ENCODE measurements at regions not wholly inside any gene's neighbourhood (a gene's known extent, or its start where the extent isn't known, plus 50 kb on each side); places are given as distances from the start of the nearest gene placed in this dataset.
A peak's percentile ranks its signal among the peaks of the same experiment; 100 is the strongest.
"Not testable (repeated sequence)": the region's sequence is repeated elsewhere in the genome, so short reads cannot be mapped to it uniquely, and the experiment has no call there.

DNA sequence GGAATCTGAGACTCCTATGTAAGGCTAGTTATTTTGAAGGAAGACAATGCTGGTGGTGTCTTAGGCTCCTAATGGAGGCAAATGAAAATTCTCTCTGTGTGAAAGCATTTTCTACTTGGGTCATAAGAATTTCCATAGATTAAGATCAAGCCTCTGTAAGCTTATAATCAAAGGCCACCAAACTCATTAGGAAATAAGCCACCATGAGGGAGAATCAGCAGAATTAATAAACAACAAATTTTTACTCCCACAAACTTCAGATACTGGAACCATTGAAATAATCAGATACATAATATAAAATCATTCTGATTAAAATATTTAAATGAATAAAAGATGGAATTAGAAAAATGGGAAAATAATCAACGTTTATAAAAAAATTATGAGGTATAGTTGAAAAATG is 178.7 kb downstream of the NPIPA8 start:
- not testable (repeated sequence) for DNase-seq (ENCODE audit: low read depth in 3 of 3, low spot score in 2 of 3)

DNA sequence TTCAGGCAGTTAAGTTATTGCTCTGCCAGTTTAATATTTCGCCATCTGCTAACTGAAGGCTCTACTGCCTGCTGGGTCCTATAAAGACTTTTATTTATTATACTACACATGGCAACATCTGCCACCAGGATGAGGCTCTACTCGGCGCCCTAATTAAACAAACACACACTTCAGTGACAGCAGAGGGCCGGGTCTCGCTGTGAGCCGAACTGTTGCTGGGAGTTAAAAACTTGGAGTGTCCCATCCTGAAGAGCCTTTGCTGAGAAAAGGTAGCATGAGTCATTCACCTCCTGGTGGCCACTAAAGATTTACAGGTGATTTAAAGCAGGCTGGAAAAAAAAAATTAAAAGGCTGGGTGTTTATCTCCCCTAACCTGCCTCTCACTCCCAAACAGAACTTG is 183.7 kb downstream of the NPIPA8 start:
- DNase-seq (ENCODE audit: low read depth in 3 of 3, low spot score in 2 of 3), result not testable (repeated sequence)

DNA sequence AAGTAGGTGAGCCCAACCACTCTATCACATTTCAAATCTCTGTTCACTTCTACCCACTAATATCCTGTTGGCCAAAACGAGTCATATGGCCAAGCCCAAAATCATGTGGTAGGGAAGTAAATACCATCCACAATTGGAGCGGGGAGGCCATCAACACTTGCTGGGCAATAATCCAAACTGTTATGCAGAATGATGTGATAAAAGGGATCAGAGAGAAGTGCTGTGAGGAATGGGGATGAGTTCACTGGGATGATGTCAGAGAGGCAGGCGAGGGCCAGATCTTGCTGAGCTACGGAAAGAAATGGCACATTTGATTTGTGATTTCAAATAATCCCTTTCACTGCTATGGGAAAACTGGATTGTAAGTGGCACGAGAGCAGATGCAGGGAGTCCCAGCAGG is 188.4 kb downstream of the NPIPA8 start:
- DNase-seq (ENCODE audit: low read depth in 3 of 3, low spot score in 2 of 3), result not testable (repeated sequence)

DNA sequence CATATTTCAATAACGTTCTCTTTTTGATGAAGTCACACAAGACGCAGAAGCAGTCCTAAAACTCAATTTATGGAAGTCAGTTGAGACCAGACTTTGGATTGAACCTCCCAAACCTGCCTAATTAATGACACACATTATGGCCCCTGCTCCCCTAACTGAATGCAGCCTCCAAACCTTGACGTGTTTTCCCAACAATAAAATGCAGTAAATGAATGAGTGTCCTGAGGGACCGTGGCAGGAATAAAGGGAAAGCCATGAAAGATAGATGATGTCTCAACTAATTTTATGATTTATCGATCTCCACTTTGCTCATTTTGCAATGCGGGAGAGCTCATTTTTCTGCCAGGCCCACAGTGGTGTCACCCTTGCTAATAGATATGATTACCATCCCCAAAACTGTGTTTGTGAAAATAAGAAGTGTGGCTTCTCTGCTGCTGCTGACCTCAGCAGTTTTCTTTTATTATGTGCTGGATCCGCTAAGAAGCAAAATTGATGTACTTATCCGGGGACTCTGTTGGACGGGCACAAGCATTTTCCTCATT is 189.9 kb downstream of the NPIPA8 start:
- not testable (repeated sequence) for DNase-seq (ENCODE audit: low read depth in 3 of 3, low spot score in 2 of 3)

DNA sequence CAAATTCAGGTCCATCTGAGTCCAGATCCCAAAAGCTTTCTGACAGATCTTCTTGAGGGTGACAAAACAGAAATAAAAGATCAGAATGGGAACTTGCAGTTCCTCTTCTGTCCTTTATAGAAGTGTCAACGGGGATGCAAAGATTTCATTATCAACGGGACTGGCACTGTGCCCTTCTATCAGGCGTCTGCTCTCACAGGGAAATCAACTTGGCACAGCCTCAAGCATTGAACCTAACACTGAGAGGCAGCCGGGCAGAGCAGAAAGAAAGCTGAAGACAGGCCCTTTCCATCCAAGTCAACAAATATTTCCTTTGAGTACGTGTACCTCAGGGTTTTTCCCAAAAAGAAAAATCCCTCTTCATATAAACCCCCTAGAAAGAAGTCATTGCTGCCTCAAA is 194.5 kb downstream of the NPIPA8 start:
- not testable (repeated sequence) for DNase-seq (ENCODE audit: low read depth in 3 of 3, low spot score in 2 of 3)

DNA sequence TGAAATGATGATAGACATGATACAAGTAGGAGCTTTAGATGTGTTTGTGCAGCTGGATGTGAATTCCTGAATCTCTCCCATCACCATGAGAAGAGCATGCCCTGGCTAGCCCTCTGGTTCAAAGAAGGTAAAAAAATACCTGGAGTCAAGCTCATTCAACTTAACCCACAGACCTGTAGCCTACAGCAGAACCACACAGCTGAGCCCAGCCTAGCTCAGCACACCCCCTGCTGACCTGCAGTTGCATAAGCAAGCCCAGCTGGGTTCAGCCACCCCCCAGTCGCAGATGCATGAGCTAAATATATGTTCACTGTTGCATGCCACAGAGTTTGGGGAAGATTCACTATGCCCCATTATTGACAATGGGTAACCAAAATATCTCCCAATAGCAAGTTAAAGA is 200.2 kb downstream of the NPIPA8 start:
- not testable (repeated sequence) for DNase-seq (ENCODE audit: low read depth in 3 of 3, low spot score in 2 of 3)

DNA sequence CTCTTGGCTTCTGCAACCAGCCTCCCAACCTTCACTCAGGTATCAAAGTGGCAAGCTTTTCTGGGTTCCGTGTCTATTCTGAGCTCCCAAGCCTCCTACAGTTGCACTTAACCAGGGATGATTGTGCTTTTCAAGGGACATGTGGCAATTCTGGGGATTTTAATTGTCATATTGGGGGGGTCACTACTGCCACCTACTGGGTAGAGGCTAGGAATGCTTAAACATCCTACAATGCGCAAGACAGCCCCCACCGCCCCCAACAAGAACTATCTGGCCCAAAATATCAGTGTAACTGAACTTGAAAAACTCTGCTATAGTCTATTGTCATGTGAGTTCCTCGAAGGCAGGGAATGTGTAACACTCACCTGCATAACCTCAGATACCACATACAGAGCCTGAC is 201.5 kb downstream of the NPIPA8 start:
- not testable (repeated sequence) for DNase-seq (ENCODE audit: low read depth in 3 of 3, low spot score in 2 of 3)

DNA sequence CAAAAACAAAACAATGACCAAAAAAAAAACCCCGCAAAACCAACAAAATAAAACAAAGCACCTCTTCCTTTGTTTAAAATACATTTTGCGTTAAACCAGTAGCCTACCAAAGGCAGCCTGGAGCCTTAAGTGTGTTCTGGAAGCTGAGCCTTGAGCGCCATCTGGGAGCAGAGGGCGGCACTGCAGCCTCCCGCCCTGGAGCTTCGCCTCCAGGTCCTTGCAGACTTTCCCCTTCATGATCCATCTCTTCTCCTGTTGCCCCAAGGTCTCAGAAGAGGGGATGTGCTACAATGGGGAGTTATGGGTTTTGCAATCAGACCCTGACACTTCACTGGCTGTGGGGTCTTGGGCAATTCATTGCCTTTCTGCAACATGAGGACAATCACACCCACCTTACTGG is 204.9 kb downstream of the NPIPA8 start:
- not testable (repeated sequence) for DNase-seq (ENCODE audit: low read depth in 3 of 3, low spot score in 2 of 3)

DNA sequence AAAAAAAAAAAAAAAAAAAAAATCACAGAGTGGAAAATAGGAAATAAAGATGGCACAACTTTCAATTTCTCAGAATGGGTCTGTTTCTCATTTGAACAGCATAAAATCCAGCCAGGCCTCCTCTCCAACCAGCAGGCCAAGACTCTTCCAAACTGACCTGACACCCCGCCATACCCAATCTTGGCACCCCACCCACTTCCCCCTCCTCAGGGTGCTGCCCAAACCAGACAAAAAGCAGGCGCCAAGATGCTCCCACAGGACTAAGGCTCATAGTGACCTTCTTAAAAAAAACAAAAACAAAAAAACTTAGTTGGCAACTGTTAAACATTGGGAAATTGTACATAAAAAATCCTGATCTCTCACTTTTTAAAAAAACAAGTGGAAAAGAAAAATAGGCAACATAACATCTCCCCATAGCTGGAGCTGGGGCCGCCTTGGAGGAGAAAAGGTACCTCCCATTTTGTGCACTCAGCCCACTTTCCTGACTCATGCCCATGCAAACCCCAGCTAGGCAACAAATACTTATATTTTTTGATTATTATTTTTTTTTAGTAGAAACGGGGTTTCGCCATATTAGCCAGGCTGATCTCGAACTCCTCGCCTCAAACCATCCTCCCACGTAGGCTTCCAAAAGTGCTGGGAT is 205.9 kb downstream of the NPIPA8 start:
- DNase-seq (ENCODE audit: low read depth in 3 of 3, low spot score in 2 of 3), result not testable (repeated sequence)

DNA sequence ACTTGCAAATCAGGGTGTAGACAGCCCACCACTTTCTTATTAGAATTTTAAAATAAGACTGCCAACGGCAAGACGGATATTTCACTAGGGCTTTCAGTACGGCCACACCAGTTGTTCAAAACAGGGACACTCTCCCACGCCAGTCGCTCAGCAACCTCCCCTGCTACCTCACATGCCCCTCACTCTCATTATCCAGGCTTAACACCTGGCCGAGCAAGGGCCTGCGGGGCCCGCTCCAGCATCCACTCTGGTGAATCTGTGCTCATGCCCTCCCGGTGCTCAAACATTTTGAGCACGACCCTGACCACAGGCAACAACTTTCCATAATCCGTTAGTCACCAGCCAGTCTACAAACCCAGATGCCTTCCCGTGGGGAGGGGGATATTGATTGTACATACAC is 209.5 kb downstream of the NPIPA8 start:
- not testable (repeated sequence) for DNase-seq (ENCODE audit: low read depth in 3 of 3, low spot score in 2 of 3)

DNA sequence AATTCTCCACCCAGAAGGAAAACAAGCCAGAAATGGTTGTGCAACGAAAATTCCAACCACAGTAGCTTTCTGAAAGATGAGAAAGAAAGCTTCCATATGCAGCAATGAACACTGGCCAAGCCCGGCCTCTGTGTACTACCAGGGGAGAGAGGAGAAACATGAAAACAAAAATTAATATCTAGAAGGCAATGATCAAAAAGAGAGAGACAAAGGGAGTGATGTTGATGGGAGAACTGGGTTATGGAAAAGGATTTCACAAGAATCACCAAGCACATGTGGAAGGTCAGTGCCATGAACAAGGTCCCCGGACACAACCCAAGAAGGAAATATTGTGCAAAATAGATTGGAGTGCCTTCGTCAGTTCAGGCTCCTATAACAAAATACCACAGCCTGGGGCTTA is 217.4 kb downstream of the NPIPA8 start:
- DNase-seq (ENCODE audit: low read depth in 3 of 3, low spot score in 2 of 3), result not testable (repeated sequence)

DNA sequence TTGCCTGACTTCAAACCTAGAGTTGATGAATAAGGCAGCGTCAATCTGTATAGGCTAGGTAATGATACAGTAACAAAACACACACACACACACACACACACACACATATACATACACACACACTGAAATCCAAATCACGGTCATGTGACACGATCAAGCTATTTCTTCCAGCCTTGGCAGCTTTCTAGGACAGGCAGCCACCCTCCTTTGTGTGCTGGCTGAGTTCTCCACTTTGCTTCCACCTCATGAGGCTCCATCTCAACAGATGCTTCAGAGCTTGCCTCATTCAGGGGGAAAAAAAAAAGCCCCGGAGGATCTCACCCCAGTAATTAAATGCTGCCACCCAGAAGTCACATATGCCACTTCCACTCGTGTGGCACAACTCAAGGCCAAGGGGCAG is 217.9 kb downstream of the NPIPA8 start:
- not testable (repeated sequence) for DNase-seq (ENCODE audit: low read depth in 3 of 3, low spot score in 2 of 3)

DNA sequence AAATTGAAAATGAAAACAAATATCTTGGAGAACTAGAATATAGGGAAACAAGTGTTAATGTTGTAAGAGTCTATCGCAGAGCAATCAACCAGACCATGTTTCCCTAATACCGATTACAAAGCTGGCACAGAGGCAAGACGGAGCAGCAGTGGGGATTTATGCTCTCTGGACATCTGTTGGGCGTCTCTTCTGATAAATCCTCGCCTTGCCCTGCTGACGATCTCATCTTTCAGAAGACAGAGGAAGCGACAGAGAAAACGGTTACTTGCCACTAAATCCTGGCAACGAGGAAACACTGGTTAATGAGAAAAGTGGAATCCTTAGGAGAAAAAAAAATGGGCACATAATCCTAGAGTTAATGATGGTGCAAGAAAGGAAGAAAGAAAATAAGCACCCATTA is 218.5 kb downstream of the NPIPA8 start:
- DNase-seq (ENCODE audit: low read depth in 3 of 3, low spot score in 2 of 3), result peak in 1 of 3 donors; percentile 4

DNA sequence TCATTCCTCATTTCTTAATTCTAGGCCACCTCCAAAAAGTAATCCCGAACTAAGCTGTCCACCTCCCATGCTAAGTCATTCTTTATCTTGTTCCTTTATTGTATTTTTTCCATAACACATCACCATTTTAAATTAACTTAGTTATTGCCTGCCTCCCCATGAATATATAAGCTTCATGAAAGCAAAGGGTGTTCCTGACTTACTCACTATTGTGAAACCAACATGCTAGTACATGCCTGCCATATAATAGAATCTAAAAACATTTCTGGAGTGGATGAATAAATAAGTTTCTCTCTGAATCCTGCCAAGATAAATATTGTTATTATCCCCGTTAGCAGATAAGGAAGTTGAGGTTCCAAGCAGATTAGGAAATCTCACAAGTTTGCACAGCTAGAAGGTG is 232.1 kb downstream of the NPIPA8 start:
- DNase-seq (ENCODE audit: low read depth in 3 of 3, low spot score in 2 of 3), result not testable (repeated sequence)

DNA sequence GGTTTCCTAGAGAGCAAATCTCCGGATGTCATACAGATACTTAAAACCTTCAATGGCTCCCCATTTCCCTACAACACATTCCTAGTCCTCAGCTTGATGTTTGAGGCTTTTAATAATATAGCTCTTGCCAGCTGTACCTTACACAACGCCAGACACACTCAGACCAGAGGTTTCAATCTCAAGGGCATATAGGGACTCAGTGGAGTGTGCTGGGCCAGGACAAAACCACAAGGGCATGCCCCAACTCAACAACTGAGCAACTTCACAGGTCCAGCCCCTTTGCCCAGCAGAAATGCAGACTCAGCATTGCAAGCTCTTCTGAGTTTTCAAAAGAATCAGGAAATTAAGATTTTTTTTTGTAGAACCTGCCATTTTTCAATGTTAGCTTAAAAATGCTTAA is 235.5 kb downstream of the NPIPA8 start:
- not testable (repeated sequence) for DNase-seq (ENCODE audit: low read depth in 3 of 3, low spot score in 2 of 3)

DNA sequence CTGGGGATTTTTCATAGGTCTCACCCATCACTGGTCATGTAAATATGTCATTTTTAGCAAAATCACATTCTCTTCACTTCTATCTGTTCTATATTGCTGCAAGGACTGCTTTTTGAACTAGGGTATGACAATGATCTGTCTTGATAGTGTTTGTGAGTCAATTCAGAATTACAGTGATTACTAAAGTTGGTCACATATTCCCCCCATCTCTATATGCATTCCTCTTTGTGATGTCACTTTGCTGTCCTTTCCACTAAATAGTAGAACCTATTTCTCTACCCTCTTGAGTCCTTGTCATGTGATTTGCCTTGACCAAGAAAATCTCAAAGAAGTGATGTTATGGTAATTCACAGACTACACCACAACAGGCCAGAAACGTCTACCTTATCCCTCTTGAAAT is 243.9 kb downstream of the NPIPA8 start:
- not testable (repeated sequence) for DNase-seq (ENCODE audit: low read depth in 3 of 3, low spot score in 2 of 3)

DNA sequence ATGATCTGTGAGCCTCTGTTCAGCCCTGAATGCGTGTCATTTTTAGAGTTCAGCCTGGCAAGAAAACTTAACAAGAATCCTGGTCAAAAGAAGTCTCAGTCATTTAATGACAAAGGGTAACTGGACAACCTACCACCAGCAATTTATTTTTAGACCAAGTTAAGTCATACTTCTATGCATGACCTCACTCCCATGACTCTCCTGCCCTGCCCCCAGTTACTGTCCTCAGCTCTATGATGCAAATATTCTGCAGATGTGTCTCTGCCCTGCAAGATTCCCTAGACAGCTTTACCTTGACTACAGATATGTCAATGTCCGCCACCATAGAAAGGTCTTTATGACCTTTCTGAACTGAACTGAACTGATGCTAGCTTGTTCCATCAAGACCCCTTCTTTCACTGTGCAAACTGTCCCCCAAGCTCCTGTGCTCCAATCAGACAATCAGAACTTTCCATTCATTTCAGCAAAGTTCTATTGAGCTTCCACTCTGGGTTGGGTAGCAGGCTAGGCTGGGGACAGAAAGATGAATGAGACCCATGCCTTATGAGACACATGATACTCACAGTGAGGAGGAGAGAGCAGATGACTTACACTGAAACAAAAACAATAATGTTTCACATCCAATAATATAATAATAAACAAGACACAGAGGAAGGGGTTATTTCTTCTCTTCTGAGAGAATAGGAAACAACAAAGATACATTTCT is 255.7 kb downstream of the NPIPA8 start:
- DNase-seq (ENCODE audit: low read depth in 3 of 3, low spot score in 2 of 3), result not testable (repeated sequence)

DNA sequence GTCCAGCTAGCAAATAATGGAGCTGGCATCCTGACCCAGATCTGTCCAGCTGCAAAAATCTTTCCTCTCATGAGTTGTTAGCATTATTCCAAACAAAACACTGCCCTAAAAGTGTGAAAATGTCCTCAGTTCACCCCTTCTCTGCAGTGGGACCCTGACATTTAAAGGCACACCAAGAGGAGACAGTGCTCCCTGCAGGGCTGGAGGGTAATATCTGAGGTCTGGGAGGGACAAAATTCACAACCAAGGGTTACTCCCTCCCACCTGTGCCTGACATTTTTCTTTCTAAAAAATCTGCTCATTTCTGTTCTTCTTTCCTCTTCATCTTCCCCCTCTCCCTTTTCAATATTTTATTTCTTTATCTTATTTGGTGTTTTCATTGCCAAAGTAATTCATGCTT is 258.6 kb downstream of the NPIPA8 start:
- DNase-seq (ENCODE audit: low read depth in 3 of 3, low spot score in 2 of 3), result not testable (repeated sequence)

DNA sequence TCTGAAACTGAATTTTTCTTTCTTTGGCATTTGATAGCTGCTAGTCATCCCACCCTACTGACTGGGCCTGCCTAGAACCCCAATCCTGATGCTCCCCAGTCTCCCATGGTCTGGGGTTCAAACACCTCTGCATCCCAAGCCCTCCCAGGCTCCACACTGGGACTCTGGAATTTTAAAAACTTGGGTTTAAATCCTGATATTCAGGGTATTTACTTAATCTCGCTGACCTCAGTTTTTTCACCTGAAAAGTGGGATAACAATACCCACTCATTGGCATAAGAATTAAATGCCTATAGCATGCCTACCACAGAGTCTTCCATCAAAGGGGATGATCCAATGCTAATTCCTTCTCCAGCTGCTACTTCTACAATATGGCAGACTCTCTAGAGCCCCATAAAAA is 264.4 kb downstream of the NPIPA8 start:
- DNase-seq (ENCODE audit: low read depth in 3 of 3, low spot score in 2 of 3), result no peak

DNA sequence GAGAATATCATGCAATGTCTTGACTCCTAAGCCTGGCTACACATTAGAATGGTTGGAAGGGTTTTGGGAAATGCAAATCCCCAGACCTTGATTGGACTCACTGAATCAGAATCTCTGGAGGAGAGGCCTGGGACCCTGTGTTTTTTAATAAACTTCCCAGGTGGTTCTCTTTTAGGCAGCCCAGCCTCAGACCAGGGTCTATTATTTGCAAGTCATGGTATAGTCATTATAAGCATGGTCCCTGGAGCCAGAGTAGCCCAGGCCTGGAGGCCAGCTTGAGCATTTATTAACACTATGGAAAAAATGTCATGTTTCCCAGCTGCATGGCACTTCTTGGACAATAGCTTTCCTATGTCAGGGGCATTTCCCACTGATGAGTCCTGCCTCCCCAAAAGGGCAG is 266.9 kb downstream of the NPIPA8 start:
- no peak for DNase-seq (ENCODE audit: low read depth in 3 of 3, low spot score in 2 of 3)

DNA sequence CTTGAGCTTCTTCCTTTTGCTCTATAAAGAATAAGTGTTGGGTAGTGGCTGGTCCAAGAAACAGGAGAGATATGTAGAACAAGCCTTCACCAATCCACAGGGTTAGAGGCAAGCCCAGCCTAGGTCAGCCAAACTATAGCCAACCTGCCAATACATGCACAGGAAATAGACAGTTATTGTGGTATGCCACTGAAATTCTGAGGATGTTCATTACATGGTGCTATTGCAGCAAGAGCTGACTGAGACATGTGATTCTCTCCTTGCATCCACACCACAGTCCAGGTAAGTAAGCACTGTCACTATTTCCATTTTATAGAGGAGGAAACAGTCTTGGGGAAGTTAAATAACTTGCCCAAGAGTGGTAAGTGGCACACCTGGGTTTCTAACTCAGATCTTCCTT is 268.1 kb downstream of the NPIPA8 start:
- DNase-seq (ENCODE audit: low read depth in 3 of 3, low spot score in 2 of 3), result no peak

DNA sequence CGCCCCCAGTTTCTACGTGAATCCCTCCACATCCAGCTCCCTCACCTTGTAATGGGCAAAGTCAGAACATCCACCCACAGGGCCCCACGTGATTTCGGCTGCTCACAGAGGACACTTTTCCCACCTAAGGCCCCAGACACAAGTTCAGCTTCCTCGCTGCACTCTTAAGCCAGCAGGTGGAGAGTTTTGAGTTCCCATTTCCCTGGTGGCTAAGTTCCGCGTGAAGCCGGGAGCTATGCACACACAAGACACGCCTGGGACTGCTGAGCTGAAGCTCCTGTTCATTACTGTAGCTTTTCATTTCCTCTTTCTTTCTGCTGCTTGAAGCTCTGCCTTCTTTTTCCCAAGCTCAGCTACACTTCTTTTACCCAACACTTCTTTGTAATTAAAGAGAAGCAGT is 273.8 kb downstream of the NPIPA8 start:
- no peak for DNase-seq (ENCODE audit: low read depth in 3 of 3, low spot score in 2 of 3)
